Superior temporal gyrus (tissue), 1 donor: ENCODE measurements at regions not wholly inside any gene's neighbourhood (a gene's known extent, or its start where the extent isn't known, plus 50 kb on each side); places are given as distances from the start of the nearest gene placed in this dataset.

Experiments used
- DNase-seq: peaks from one replicate; pipeline ENCODE4 v3.0.0-alpha.2; 2016; ENCODE audit errors: extremely low spot score

- no peak for DNase-seq
Measured at GRCh38 chr1:88134983-88135921, 548.8 kb upstream of the PKN2 start.

- no peak for DNase-seq
Measured at GRCh38 chr1:88139633-88140032, 544.4 kb upstream of the PKN2 start.

GRCh38 chr1:88140325-88140724 is 543.7 kb upstream of the PKN2 start:
- no peak for DNase-seq

- no peak for DNase-seq
Measured at GRCh38 chr1:88141499-88142074, 542.5 kb upstream of the PKN2 start.

- DNase-seq: no peak
Measured at GRCh38 chr1:88145752-88146151, 538.3 kb upstream of the PKN2 start.

- DNase-seq: no peak
Measured at GRCh38 chr1:88149686-88150085, 534.4 kb upstream of the PKN2 start.

GRCh38 chr1:88150330-88150729 is 533.7 kb upstream of the PKN2 start:
- DNase-seq: no peak

GRCh38 chr1:88163187-88163586 is 520.9 kb upstream of the PKN2 start:
- DNase-seq: no peak

- no peak for DNase-seq
Measured at GRCh38 chr1:88168126-88168525, 515.9 kb upstream of the PKN2 start.

GRCh38 chr1:88169139-88169538 is 514.9 kb upstream of the PKN2 start:
- no peak for DNase-seq

GRCh38 chr1:88169939-88170338 is 514.1 kb upstream of the PKN2 start:
- no peak for DNase-seq

- no peak for DNase-seq
Measured at GRCh38 chr1:88175120-88175630, 508.9 kb upstream of the PKN2 start.

GRCh38 chr1:88175631-88176226 is 508.3 kb upstream of the PKN2 start:
- DNase-seq: peak; percentile 66

GRCh38 chr1:88179943-88180342 is 504.1 kb upstream of the PKN2 start:
- peak; percentile 15 for DNase-seq

- peak; percentile 90 for DNase-seq
Measured at GRCh38 chr1:88180449-88181108, 503.5 kb upstream of the PKN2 start.

GRCh38 chr1:88186911-88187310 is 497.2 kb upstream of the PKN2 start:
- no peak for DNase-seq

GRCh38 chr1:88188038-88188437 is 496.0 kb upstream of the PKN2 start:
- no peak for DNase-seq

GRCh38 chr1:88189525-88189924 is 494.5 kb upstream of the PKN2 start:
- no peak for DNase-seq

- DNase-seq: no peak
Measured at GRCh38 chr1:88191917-88192316, 492.2 kb upstream of the PKN2 start.

- no peak for DNase-seq
Measured at GRCh38 chr1:88194542-88194941, 489.5 kb upstream of the PKN2 start.

- no peak for DNase-seq
Measured at GRCh38 chr1:88200545-88200944, 483.5 kb upstream of the PKN2 start.

GRCh38 chr1:88204111-88204510 is 480.0 kb upstream of the PKN2 start:
- no peak for DNase-seq
